Neuronal stem cell (in vitro differentiated cells): ENCODE measurements at regions not wholly inside any gene's neighbourhood (a gene's known extent, or its start where the extent isn't known, plus 50 kb on each side); places are given as distances from the start of the nearest gene placed in this dataset.

Experiments
- DNase-seq: peaks from one replicate; pipeline ENCODE4 v3.0.0-alpha.2; 2013; ENCODE audit warnings: low spot score
- H2AFZ ChIP-seq: one replicate; pipeline ENCODE4 v1.6.1; 2013; ENCODE audit warnings: mild to moderate bottlenecking, low read length, inconsistent platforms
- H2AK5ac ChIP-seq: 2 replicates; pipeline ENCODE4 v1.6.1; 2013; ENCODE audit warnings: low read depth, mild to moderate bottlenecking, inconsistent platforms, low read length, moderate library complexity, mixed read lengths
- H2BK120ac ChIP-seq: 2 replicates; pipeline ENCODE4 v1.6.1; 2013; ENCODE audit warnings: low read depth, mild to moderate bottlenecking, inconsistent platforms, low read length, moderate library complexity, mixed read lengths
- H2BK12ac ChIP-seq: one replicate; pipeline ENCODE4 v1.6.1; 2013; ENCODE audit warnings: low read length, inconsistent platforms
- H2BK15ac ChIP-seq: 2 replicates; pipeline ENCODE4 v1.6.1; 2013; ENCODE audit warnings: mild to moderate bottlenecking, low read length, inconsistent platforms, mixed read lengths
- H2BK5ac ChIP-seq: one replicate; pipeline ENCODE4 v1.6.1; 2013; ENCODE audit warnings: inconsistent platforms, mild to moderate bottlenecking, low read length, moderate library complexity
- H3K14ac ChIP-seq: one replicate; pipeline ENCODE4 v1.6.1; 2013; ENCODE audit warnings: low read length, inconsistent platforms
- H3K18ac ChIP-seq: 2 replicates; pipeline ENCODE4 v1.6.1; 2013; ENCODE audit warnings: low read length, inconsistent platforms
- H3K23ac ChIP-seq: 2 replicates; pipeline ENCODE4 v1.6.1; 2013; ENCODE audit warnings: low read depth, mild to moderate bottlenecking, mixed read lengths, low read length, inconsistent platforms; ENCODE audit not compliant: poor library complexity
- H3K27ac ChIP-seq: replicated peaks from 3 replicates; pipeline ENCODE4 v1.5.1; 2013; ENCODE audit warnings: low read length, inconsistent platforms
- H3K27me3 ChIP-seq, 3 experiments: 2 replicates each; pipeline ENCODE4 v1.6.1; 2013; ENCODE audit warnings: low read length in 3 of 3, mild to moderate bottlenecking in 2 of 3, inconsistent platforms in 1 of 3, low read depth in 1 of 3, mixed read lengths in 1 of 3, moderate library complexity in 1 of 3; ENCODE audit not compliant: control insufficient read depth in 3 of 3, insufficient read depth in 3 of 3
- H3K36me3 ChIP-seq, 2 donors: replicated peaks in 1 of 2; 2 replicates each; pipeline ENCODE4 v1.6.1; 2013; ENCODE audit warnings: low read length in 2 of 2; ENCODE audit not compliant: control insufficient read depth in 2 of 2, insufficient read depth in 2 of 2
- H3K4ac ChIP-seq: 2 replicates; pipeline ENCODE4 v1.6.1; 2013; ENCODE audit warnings: inconsistent platforms, mild to moderate bottlenecking, low read length, moderate library complexity
- H3K4me1 ChIP-seq, 2 donors: 1 replicate in 1 of 2; 2 replicates in 1 of 2; pipeline ENCODE4 v1.6.1; 2013; ENCODE audit warnings: low read length in 2 of 2, low read depth in 1 of 2; ENCODE audit not compliant: control insufficient read depth in 2 of 2, insufficient read depth in 1 of 2
- H3K4me2 ChIP-seq: one replicate; pipeline ENCODE4 v1.6.1; 2013; ENCODE audit warnings: mild to moderate bottlenecking, low read length, inconsistent platforms; ENCODE audit not compliant: insufficient read depth, poor library complexity, severe bottlenecking
- H3K4me3 ChIP-seq, 2 donors: 2 replicates each; pipeline ENCODE4 v1.5.1; 2013; ENCODE audit warnings: low read length in 2 of 2, mild to moderate bottlenecking in 2 of 2, inconsistent platforms in 1 of 2, moderate library complexity in 1 of 2
- H3K79me1 ChIP-seq: one replicate; pipeline ENCODE4 v1.6.1; 2013; ENCODE audit warnings: low read depth, mild to moderate bottlenecking, inconsistent platforms, low read length, moderate library complexity
- H3K9ac ChIP-seq: one replicate; pipeline ENCODE4 v1.6.1; 2013; ENCODE audit warnings: mild to moderate bottlenecking, low read depth, low read length, inconsistent platforms; ENCODE audit not compliant: poor library complexity
- H3K9me3 ChIP-seq, 2 donors: replicated peaks in 1 of 2; 2 replicates each; pipeline versions ENCODE3 to v1.6.1; 2013; ENCODE audit warnings: low read length in 2 of 2, mild to moderate bottlenecking in 2 of 2, inconsistent platforms in 1 of 2, low read depth in 1 of 2, mixed read lengths in 1 of 2, moderate library complexity in 1 of 2; ENCODE audit not compliant: control insufficient read depth in 2 of 2, insufficient read depth in 1 of 2
- H4K8ac ChIP-seq: one replicate; pipeline ENCODE4 v1.6.1; 2013; ENCODE audit warnings: low read depth, mild to moderate bottlenecking, inconsistent platforms, low read length, moderate library complexity
- H4K91ac ChIP-seq: one replicate; pipeline ENCODE4 v1.6.1; 2013; ENCODE audit warnings: low read length, low read depth, mild to moderate bottlenecking, inconsistent platforms; ENCODE audit not compliant: poor library complexity
- WGBS, 2 donors: extraction: QIAGEN DNeasy Blood & Tissue Kit; methylation state at CpG; one replicate each; pipeline ENCODE4 v1.1.7; 2013; ENCODE audit warnings: missing lambda C conversion rate in 2 of 2, mixed read lengths in 1 of 2; ENCODE audit not compliant: insufficient read length in 2 of 2, insufficient replicate concordance in 1 of 2; ENCODE audit errors: extremely low coverage in 2 of 2; 5-methylcytosine and 5-hydroxymethylcytosine counted together

DNA sequence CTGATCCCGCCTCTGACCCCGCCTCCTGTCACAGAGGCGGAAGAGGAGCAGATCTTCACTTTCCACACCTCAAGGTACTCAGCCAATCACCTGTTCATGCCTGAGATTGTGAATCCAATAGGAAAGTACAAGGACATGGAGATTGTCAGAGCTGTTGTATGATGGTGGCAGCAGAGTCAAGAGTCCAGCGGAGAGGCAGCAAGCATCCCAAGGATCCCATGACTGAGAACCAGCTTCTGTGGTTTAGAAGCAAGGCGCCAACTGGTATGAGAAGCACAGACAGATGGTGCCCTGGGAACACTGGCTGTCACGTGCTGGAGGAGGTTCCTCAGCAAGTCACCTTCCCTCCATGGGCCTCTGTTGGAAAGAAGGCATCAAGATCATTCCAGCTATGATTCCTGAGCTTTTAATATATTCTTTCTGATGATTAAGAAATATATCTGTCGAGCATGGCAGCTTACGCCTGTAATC, 93.9 kb downstream of the CPN2 start:
- Histone ChIP-seq H3K4me3 (peak overlapping the region in 1 of 2 donors; percentile 9), H4K91ac (no peak overlapping the region), H2BK15ac (no peak overlapping the region), H3K18ac (no peak overlapping the region), H3K9me3 (peaks cover 0 to 7% of the 10 kb centered on the region in 2 donors), H4K8ac (no peak overlapping the region), H3K4me2 (no peak overlapping the region), H3K27ac (no peak overlapping the region), H3K14ac (no peak overlapping the region), H2BK5ac (no peak overlapping the region), H2BK12ac (no peak overlapping the region), H2AK5ac (no peak overlapping the region), H3K36me3 (no peaks in the 10 kb centered on the region), H3K4ac (no peak overlapping the region), H3K27me3 (peaks cover 0 to 7% (median 0%) of the 10 kb centered on the region in 3 experiments), H3K4me1 (peaks cover 5 to 9% of the 10 kb centered on the region in 2 donors), H3K9ac (no peak overlapping the region), H3K23ac (no peak overlapping the region), H3K79me1 (no peaks in the 10 kb centered on the region), H2BK120ac (no peak overlapping the region), H2AFZ (no peak overlapping the region)
- no CpG with 5 or more reads among the region's 8 CpGs for WGBS, 2 donors
- no peak for DNase-seq

DNA sequence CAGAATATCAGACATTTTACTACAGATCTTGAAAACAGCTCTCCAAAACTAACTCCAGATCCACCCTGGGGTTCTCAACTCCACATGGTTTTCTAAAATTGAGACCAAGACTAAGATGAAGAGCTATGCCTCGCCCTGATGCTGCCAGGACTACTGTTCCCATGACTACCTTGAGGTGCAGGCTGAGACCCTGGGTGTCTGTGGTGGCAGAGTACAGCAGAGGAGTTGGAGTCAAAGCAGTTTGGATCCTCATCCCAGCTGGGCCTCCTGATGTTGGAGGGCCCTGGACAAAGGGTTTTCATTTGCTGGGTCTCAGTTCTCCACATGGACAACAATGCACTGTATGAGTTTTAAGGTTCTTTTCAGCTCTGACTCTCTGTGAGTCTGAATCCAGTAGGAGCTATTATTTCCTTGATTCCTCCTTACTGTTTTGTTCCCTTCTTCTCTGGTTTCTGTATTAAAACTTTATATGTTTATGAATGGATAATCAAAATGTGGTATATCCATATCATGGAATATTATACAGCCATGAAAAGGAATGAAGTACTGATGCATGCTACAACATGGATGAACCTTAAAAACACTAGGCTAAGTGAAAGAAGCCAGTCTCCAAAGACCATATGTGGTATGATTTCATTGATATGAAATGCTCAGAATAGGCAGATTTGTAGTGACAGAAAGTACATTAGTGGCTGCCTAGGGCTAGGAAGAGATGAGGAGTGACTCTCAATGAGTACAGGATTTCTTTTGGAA, 93.0 kb downstream of the CPN2 start:
- H2BK120ac ChIP-seq: no peak overlapping the region
- H3K36me3 ChIP-seq: no peaks in the 10 kb centered on the region
- no peak overlapping the region for H3K9ac ChIP-seq
- no peak overlapping the region for H3K23ac ChIP-seq
- no peak overlapping the region for H3K27ac ChIP-seq
- peaks cover 0 to 7% (median 0%) of the 10 kb centered on the region in 3 experiments for H3K27me3 ChIP-seq
- no peak overlapping the region for H2BK5ac ChIP-seq
- no peak overlapping the region for H4K91ac ChIP-seq
- H3K4me2 ChIP-seq: no peak overlapping the region
- no peak overlapping the region for H2BK15ac ChIP-seq
- WGBS, 2 donors: no CpG with 5 or more reads among the region's 1 CpG
- H2AFZ ChIP-seq: no peak overlapping the region
- peaks cover 0 to 7% of the 10 kb centered on the region in 2 donors for H3K9me3 ChIP-seq
- DNase-seq: no peak
- no peak overlapping the region for H2AK5ac ChIP-seq
- no peak overlapping the region for H3K18ac ChIP-seq
- no peak overlapping the region for H4K8ac ChIP-seq
- H3K4ac ChIP-seq: no peak overlapping the region
- H3K4me3 ChIP-seq: no peak overlapping the region
- no peak overlapping the region for H2BK12ac ChIP-seq
- peaks cover 5 to 9% of the 10 kb centered on the region in 2 donors for H3K4me1 ChIP-seq
- no peaks in the 10 kb centered on the region for H3K79me1 ChIP-seq
- no peak overlapping the region for H3K14ac ChIP-seq

DNA sequence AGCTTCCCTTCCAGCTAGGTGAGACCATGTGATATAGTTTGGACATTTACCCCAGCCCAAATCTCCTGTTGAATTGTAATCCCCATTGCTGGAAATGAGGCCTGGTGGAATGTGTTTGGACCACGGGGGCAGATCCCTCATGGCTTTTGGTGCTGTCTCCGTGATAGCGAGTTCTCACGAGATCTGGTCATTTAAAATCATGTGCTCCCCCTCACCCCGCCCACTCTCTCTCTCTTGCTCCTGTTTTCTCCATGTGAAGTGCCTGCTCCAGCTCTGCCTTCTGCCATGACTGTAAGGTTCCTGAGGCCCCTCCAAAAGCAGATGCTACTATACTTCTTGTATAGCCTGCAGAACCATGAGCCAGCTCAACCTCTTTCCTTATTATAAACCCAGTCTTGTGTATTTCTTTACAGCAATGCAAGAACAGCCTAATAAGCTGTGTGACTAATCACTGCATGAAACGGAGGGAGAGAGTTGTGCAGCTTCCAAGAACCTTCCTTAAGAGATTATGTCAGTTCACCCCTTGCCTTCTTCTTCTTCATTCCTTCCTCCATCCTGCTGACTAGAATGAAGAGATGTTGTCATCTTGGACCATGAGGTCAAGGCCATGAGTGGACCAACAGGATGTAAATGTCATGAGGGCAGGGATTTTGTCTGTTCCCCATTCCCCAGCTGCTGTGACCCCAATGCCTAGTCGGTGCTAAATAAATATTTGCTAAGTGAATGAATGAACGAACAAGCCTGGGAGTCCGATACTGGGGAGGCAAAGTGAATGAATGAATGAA, 91.0 kb downstream of the CPN2 start:
- no peak for DNase-seq
- no CpG with 5 or more reads among the region's 9 CpGs for WGBS, 2 donors
- no peak overlapping the region for H2BK120ac ChIP-seq
- no peak overlapping the region for H3K4me2 ChIP-seq
- H2BK15ac ChIP-seq: no peak overlapping the region
- H2BK12ac ChIP-seq: no peak overlapping the region
- no peak overlapping the region for H3K27ac ChIP-seq
- no peak overlapping the region for H3K14ac ChIP-seq
- H3K4me3 ChIP-seq: no peak overlapping the region
- no peak overlapping the region for H2AK5ac ChIP-seq
- peaks cover 8 to 15% of the 10 kb centered on the region in 2 donors for H3K4me1 ChIP-seq
- H4K91ac ChIP-seq: no peak overlapping the region
- no peaks in the 10 kb centered on the region for H3K36me3 ChIP-seq
- H3K79me1 ChIP-seq: no peaks in the 10 kb centered on the region
- H2AFZ ChIP-seq: no peak overlapping the region
- no peak overlapping the region for H3K9ac ChIP-seq
- H3K4ac ChIP-seq: no peak overlapping the region
- no peak overlapping the region for H3K18ac ChIP-seq
- H3K9me3 ChIP-seq: peaks cover 0 to 7% of the 10 kb centered on the region in 2 donors
- H2BK5ac ChIP-seq: no peak overlapping the region
- H4K8ac ChIP-seq: no peak overlapping the region
- peaks cover 0 to 7% (median 0%) of the 10 kb centered on the region in 3 experiments for H3K27me3 ChIP-seq
- H3K23ac ChIP-seq: no peak overlapping the region

DNA sequence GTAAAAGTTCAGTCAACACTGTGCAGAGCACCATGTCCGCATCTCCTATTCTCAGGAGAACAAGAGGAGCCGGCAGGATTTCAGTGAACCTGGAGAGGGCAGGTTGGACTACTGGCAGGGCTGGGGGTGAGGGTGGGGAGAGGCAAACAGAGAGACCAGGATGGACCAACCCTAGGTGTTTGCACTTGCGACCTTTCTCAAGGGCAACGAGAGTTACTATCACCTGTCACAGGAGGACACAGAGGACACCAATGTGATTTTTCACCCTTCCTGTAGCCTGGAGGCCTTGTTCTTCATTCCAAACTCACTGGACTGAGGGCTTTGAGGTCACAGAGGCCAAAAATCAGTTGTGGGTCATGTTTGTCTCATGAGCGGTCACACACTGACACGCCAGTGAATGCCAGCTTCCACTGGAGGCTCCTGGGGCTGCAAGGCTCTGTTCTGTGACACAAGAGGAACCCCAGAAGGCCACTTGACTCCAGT, 89.5 kb downstream of the CPN2 start:
- no CpG with 5 or more reads among the region's 6 CpGs for WGBS, 2 donors
- H3K27ac ChIP-seq: no peak overlapping the region

More for the DNA sequence above, 89.5 kb downstream of the CPN2 start:
- DNase-seq: no peak
- Histone ChIP-seq H3K4me2 (no peak overlapping the region), H3K9ac (no peak overlapping the region), H3K27me3 (peaks cover 0 to 7% (median 0%) of the 10 kb centered on the region in 3 experiments), H2AK5ac (no peak overlapping the region), H2BK5ac (no peak overlapping the region), H2BK15ac (no peak overlapping the region), H3K9me3 (peaks cover 0 to 7% of the 10 kb centered on the region in 2 donors), H3K36me3 (no peaks in the 10 kb centered on the region), H2BK120ac (no peak overlapping the region), H3K14ac (no peak overlapping the region), H3K79me1 (no peaks in the 10 kb centered on the region), H3K23ac (no peak overlapping the region), H3K4ac (no peak overlapping the region), H3K18ac (no peak overlapping the region), H2BK12ac (no peak overlapping the region), H4K91ac (no peak overlapping the region), H3K4me3 (no peak overlapping the region), H3K4me1 (peaks cover 12 to 21% of the 10 kb centered on the region in 2 donors), H2AFZ (no peak overlapping the region), H4K8ac (no peak overlapping the region)
